SU-DHL-6 (cell line): ENCODE measurements at regions not wholly inside any gene's neighbourhood (a gene's known extent, or its start where the extent isn't known, plus 50 kb on each side); places are given as distances from the start of the nearest gene placed in this dataset.

ENCODE experiments used
- H2AFZ ChIP-seq: fragments of 200-600 bp; sonication (generic); 2 replicates; pipeline ENCODE4 v1.6.1; 2014; ENCODE audit warnings: low read depth, mild to moderate bottlenecking, moderate library complexity, mixed read lengths, antibody characterized with exemption, low read length; ENCODE audit not compliant: severe bottlenecking
- H3F3A ChIP-seq: fragments of 200-600 bp; shearing (Covaris generic); 2 replicates; pipeline ENCODE4 v1.6.0; 2016; ENCODE audit warnings: antibody characterized with exemption, mild to moderate bottlenecking; ENCODE audit not compliant: insufficient read depth
- H3K27ac ChIP-seq: fragments of 200-600 bp; sonication (generic); 2 replicates; pipeline ENCODE4 v1.5.1; 2016; ENCODE audit warnings: low read depth, mild to moderate bottlenecking, low read length, moderate library complexity, mixed read lengths
- H3K27me3 ChIP-seq: fragments of 200-600 bp; sonication (generic), shearing (Covaris generic); 2 replicates; pipeline ENCODE4 v1.6.0; 2014; ENCODE audit warnings: mild to moderate bottlenecking, low read length
- H3K36me3 ChIP-seq: fragments of 200-600 bp; sonication (generic); 2 replicates; pipeline ENCODE4 v1.6.1; 2014; ENCODE audit warnings: mild to moderate bottlenecking, low read length, mixed read lengths
- H3K4me2 ChIP-seq: fragments of 300-600, 200-600 bp; shearing (Covaris generic), sonication (generic); 2 replicates; pipeline ENCODE4 v1.6.0; 2014; ENCODE audit warnings: low read length, low read depth, mild to moderate bottlenecking; ENCODE audit not compliant: poor library complexity, severe bottlenecking
- H3K4me3 ChIP-seq: fragments of 200-600 bp; sonication (generic); 2 replicates; pipeline ENCODE4 v1.5.1; 2014; ENCODE audit warnings: antibody characterized with exemption, low read length, mild to moderate bottlenecking, mixed read lengths; ENCODE audit not compliant: insufficient read depth, poor library complexity, severe bottlenecking
- H3K79me2 ChIP-seq: fragments of 200-600 bp; sonication (generic); 2 replicates; pipeline ENCODE4 v1.6.1; 2014; ENCODE audit warnings: mild to moderate bottlenecking, low read length, moderate library complexity; ENCODE audit not compliant: insufficient read depth
- H3K9ac ChIP-seq: fragments of 200-600 bp; sonication (generic); 2 replicates; pipeline ENCODE4 v1.7.0; 2014; ENCODE audit warnings: mild to moderate bottlenecking, low read length
- H3K9me2 ChIP-seq: fragments of 200-600 bp; sonication (generic); replicated peaks from 2 replicates; pipeline ENCODE4 v1.6.1; 2014; ENCODE audit warnings: low read length; ENCODE audit not compliant: insufficient read depth
- H3K9me3 ChIP-seq: fragments of 200-600 bp; sonication (generic); 2 replicates; pipeline ENCODE4 v1.6.1; 2014; ENCODE audit warnings: low read length, mixed read lengths; ENCODE audit not compliant: insufficient read depth
- H4K20me1 ChIP-seq: fragments of 200-600 bp; sonication (generic); 2 replicates; pipeline ENCODE4 v1.6.1; 2014; ENCODE audit warnings: low read depth, mild to moderate bottlenecking, antibody characterized with exemption, low read length, moderate library complexity, mixed read lengths
- EZH2phosphoT487 ChIP-seq: fragments of 200-600 bp; sonication (generic), shearing (Covaris generic); conservative IDR thresholded peaks from 2 replicates; pipeline ENCODE4 v1.6.1; 2018; ENCODE audit warnings: mild to moderate bottlenecking, antibody characterized with exemption, low read length, moderate library complexity, mixed read lengths
- TF ChIP-seq, protein P1 (sequence below): fragments of 200-600 bp; sonication (generic); IDR thresholded peaks from one replicate; pipeline ENCODE4 v1.5.1; 2017; ENCODE audit warnings: antibody characterized with exemption, mild to moderate bottlenecking, low read length, moderate library complexity; ENCODE audit not compliant: insufficient read depth, poor library complexity, severe bottlenecking

DNA sequence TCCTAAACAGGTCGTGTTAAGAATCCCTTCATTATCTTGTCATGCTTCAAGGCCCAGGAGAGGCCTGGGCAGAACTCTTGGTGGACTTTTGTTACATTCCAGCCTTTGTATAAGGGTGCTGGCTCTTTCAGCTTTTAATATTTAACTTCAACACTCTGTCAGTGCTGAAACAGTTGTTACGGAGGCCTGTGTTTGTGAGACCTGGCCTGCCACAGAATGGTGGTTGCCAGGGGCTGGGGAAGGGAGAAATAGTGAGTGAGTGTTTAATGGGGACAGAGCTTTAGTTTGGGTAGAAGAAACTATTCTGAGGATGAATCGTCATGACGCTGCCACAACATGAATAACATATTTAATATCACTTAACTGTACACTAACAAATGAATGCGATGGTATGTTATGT lies 1027.6 kb upstream of the PRKX start:
- no peaks in the 10 kb centered on the region for H3F3A ChIP-seq
- H3K27me3 ChIP-seq: no peaks in the 10 kb centered on the region
- no peaks in the 10 kb centered on the region for H3K9me3 ChIP-seq
- H3K9ac ChIP-seq: no peak overlapping the region
- H3K27ac ChIP-seq: no peak overlapping the region
- H3K4me2 ChIP-seq: no peak overlapping the region
- no peaks in the 10 kb centered on the region for H3K79me2 ChIP-seq
- TF ChIP-seq, protein P1, sequence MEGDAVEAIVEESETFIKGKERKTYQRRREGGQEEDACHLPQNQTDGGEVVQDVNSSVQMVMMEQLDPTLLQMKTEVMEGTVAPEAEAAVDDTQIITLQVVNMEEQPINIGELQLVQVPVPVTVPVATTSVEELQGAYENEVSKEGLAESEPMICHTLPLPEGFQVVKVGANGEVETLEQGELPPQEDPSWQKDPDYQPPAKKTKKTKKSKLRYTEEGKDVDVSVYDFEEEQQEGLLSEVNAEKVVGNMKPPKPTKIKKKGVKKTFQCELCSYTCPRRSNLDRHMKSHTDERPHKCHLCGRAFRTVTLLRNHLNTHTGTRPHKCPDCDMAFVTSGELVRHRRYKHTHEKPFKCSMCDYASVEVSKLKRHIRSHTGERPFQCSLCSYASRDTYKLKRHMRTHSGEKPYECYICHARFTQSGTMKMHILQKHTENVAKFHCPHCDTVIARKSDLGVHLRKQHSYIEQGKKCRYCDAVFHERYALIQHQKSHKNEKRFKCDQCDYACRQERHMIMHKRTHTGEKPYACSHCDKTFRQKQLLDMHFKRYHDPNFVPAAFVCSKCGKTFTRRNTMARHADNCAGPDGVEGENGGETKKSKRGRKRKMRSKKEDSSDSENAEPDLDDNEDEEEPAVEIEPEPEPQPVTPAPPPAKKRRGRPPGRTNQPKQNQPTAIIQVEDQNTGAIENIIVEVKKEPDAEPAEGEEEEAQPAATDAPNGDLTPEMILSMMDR: no peak
- TF ChIP-seq EZH2phosphoT487: no peak
- H3K4me3 ChIP-seq: no peak overlapping the region
- no peak overlapping the region for H2AFZ ChIP-seq
- H3K36me3 ChIP-seq: no peaks in the 10 kb centered on the region
- no peaks in the 10 kb centered on the region for H4K20me1 ChIP-seq
- no peaks in the 10 kb centered on the region for H3K9me2 ChIP-seq

DNA sequence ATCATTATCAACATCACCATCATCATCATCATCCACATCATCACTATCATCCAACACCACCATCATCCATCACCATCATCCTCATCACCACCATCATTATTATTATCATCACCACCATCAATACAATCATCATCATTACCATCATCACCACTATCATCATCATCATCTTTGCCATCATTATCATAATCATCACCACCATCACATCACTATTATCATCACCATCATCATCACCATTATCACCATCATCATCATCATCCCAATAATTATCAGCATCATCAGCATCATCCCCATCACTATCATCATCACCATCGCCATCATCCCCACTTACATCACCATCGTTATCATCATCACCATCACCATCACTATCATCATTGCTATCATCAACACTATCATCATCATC lies 1021.9 kb upstream of the PRKX start:
- Histone ChIP-seq H3K79me2 (no peaks in the 10 kb centered on the region), H3K27ac (no peak overlapping the region), H3K9me3 (no peaks in the 10 kb centered on the region), H2AFZ (no peak overlapping the region), H3K4me3 (no peak overlapping the region), H3K9me2 (no peaks in the 10 kb centered on the region), H3K27me3 (no peaks in the 10 kb centered on the region), H4K20me1 (no peaks in the 10 kb centered on the region), H3K4me2 (no peak overlapping the region), H3F3A (no peaks in the 10 kb centered on the region), H3K36me3 (no peaks in the 10 kb centered on the region), H3K9ac (no peak overlapping the region)
- TF ChIP-seq EZH2phosphoT487: no peak
- TF ChIP-seq, protein P1: no peak

DNA sequence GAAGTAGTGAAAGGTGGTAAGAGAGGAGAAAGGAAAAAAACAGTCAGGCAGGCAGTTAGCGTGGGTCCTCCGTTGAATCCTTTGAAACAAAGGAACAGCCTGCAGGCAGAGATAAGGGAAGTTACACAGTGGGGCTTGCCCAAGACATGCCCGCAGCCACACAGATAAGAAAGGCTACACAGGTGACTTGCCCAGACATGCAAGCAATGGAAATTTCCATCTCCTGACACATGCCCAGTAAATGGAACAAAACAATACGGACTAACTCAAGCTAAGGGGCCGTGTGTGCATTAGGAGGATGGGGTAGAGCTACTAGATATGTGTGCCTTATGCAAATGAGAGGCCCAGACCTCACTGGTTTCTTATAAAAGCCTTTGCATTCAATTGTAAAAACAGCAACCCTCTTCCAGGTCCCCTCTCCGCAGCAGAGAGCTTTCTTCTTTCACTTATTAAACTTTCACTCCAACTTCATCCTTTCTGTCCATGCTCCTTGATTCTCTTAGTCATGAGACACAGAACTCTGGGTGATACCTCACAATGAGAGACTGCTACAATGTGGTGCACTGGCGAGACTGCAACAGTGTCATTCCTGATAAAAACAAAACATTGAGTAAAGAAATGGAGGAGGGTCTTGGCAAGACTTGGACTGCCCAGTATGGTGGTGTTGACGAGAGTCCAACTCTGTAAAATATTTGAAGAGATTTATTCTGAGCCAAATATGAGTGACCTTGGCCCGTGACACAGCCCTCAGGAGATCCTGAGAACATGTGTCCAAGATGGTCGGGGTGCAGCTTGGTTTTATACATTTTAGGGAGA lies 997.4 kb upstream of the PRKX start:
- H3K27me3 ChIP-seq: no peaks in the 10 kb centered on the region
- H3K4me3 ChIP-seq: no peak overlapping the region
- no peak overlapping the region for H3K4me2 ChIP-seq

More for the DNA sequence above, 997.4 kb upstream of the PRKX start:
- H4K20me1 ChIP-seq: no peaks in the 10 kb centered on the region
- no peaks in the 10 kb centered on the region for H3K9me3 ChIP-seq
- no peak overlapping the region for H2AFZ ChIP-seq
- no peak overlapping the region for H3K9ac ChIP-seq
- no peaks in the 10 kb centered on the region for H3F3A ChIP-seq
- TF ChIP-seq, protein P1: no peak
- no peak for TF ChIP-seq EZH2phosphoT487
- H3K9me2 ChIP-seq: no peaks in the 10 kb centered on the region
- H3K79me2 ChIP-seq: no peaks in the 10 kb centered on the region
- no peak overlapping the region for H3K27ac ChIP-seq
- H3K36me3 ChIP-seq: no peaks in the 10 kb centered on the region
